AML-193 (cell line): ENCODE measurements at regions not wholly inside any gene's neighbourhood (a gene's known extent, or its start where the extent isn't known, plus 50 kb on each side); places are given as distances from the start of the nearest gene placed in this dataset.

Source experiments
- DNase-seq, 2 experiments: peaks; one replicate each; lab custom pipeline; 2025; lab: John Stamatoyannopoulos, UW

DNA sequence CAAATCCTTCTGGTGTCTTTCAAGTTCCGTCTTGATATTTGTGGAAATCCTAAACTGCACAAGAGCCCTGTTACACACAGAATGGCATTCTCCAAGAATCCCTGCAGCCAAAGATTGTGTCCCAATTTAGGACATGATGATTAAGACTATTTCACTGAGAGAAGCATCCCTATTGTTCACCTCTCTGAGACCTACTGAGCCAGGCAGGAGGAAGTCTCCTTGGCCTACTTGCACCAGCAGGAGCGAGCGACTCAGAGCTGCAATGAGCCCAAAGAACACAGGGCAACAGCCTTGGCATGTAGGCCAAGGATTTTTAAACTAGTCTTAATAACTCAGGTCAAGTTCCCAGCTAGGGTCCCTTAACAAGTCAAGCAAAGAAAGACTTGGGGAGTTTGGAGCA, 79.4 kb upstream of the RUNX1 start:
- no peak for DNase-seq

GRCh38 chr21:35127851-35128250, 78.7 kb upstream of the RUNX1 start:
- no peak for DNase-seq

- no peak for DNase-seq
Observed at GRCh38 chr21:35127026-35127425, 77.9 kb upstream of the RUNX1 start.

DNA sequence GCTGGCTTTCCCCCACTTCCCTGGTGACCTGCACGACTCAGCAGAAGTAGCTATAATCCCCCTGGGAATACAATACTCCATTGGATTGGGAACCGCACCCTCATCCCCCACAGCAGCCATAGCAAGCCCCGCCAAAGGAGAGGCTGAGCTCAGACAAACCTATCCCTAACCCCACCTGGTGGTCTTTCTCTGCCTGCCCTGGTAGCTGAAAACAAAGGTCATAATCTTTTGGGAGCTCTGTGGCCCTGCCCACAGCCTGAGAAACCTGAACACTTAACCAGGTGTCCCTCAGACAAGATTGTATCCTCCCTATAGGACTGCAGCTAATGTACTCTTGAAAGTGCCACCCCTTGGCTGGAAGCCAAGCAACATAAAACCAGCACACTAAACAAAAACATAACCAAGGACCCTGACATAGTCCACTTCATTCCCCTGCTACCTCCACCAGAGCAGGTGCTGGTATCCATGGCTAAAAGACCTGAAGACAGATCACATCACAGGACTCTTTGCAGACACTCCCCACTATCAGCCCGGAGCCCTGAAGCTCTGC, 71.6 kb upstream of the RUNX1 start:
- no peak for DNase-seq

GRCh38 chr21:35119501-35120047, 70.5 kb upstream of the RUNX1 start:
- no peak for DNase-seq

DNA sequence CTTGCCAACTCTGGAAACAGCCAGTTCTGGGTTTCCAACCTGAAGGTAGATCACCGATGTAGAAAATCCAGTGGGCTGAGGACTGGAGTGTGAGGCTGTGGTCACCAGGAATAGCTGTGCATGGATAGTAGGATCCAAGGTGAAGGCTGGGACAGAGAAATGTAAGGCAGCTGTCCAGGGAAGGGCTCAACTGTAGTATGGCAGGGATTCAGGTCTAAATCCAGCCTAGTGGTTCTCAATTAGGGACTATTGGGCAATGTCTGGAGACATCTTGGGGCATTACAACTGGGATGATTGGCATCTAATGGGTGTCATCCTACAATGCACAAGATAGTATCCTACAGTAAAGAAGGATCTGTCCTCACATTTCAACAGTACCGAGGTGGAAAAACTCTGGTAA, 67.7 kb upstream of the RUNX1 start:
- DNase-seq = no peak

GRCh38 chr21:35113064-35113463, 64.0 kb upstream of the RUNX1 start:
- DNase-seq = no peak

GRCh38 chr21:35111321-35111930, 62.3 kb upstream of the RUNX1 start:
- DNase-seq = no peak

DNA sequence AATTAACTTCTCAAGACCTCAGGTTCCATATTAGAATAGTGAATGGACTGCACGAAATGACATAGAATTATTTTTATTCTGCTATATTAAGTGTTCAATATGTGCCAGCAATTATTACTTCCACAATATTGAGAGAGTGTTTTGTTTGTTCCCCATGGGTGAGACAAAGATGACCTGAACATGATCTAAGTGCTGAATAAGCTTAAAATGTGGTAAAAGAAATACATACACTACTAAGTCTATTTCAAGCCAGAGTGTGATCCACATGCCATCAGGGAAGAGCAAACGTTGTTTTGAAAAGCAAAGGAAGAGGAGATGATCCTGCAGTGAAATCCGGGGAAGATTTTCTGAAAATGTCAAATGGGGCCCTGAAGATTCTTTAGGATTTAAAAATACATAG, 59.8 kb upstream of the RUNX1 start:
- DNase-seq = no peak

DNA sequence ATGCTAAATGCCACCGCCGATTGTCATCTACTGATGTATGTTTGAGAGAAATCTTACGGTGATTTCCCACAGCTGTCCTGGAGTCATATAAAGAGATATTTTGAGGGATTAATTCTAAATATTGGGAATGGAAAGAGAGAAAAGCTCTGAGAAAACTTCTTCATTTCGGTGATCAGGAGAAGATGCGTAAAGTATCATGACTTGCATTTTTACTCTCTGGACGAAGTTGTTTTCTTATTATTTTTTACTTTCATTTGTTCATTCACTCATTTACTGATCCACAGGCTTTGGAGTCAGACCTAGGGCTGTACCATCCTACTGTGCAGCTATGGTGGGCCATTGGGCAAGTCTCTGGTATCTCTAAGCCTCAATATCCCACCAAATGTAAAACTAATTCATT, 58.4 kb upstream of the RUNX1 start:
- no peak for DNase-seq

- no peak for DNase-seq
Observed at GRCh38 chr21:35106246-35106835, 57.2 kb upstream of the RUNX1 start.

- DNase-seq = peak; percentile 85 to 92
Observed at GRCh38 chr21:35102488-35103371, 53.6 kb upstream of the RUNX1 start.

- DNase-seq = no peak
Observed at GRCh38 chr21:35100349-35100811, 51.3 kb upstream of the RUNX1 start.

GRCh38 chr21:35099310-35099709, 50.2 kb upstream of the RUNX1 start:
- no peak for DNase-seq
